Gastroesophageal sphincter (tissue), 3 donors: ENCODE measurements at regions not wholly inside any gene's neighbourhood (a gene's known extent, or its start where the extent isn't known, plus 50 kb on each side); places are given as distances from the start of the nearest gene placed in this dataset.

Experiments used
- EP300 ChIP-seq: sonication (generic); formaldehyde crosslinking; IDR thresholded peaks from one replicate; pipeline ENCODE4 v1.6.1; 2017; ENCODE audit warnings: antibody characterized with exemption, mild to moderate bottlenecking
- POLR2A ChIP-seq, 2 donors: fragments of 450-650 bp; IDR thresholded peaks; one replicate each; pipeline ENCODE4 v1.6.1; 2017; ENCODE audit warnings: antibody characterized with exemption in 2 of 2, mild to moderate bottlenecking in 2 of 2, moderate library complexity in 1 of 2
- POLR2AphosphoS5 ChIP-seq: sonication (generic); formaldehyde crosslinking; IDR thresholded peaks from one replicate; pipeline ENCODE4 v1.6.1; 2017; ENCODE audit warnings: antibody characterized with exemption
- TF ChIP-seq, protein P1 (sequence below), 4 experiments: fragments of 200-600 bp in 2 of 4; fragments of 450-650 bp in 2 of 4; sonication (generic) in 1 of 4; IDR thresholded peaks; one replicate each; pipeline ENCODE4 v1.5.1; 2017 to 2019; ENCODE audit warnings: antibody characterized with exemption in 4 of 4, mild to moderate bottlenecking in 2 of 4, moderate library complexity in 2 of 4

DNA sequence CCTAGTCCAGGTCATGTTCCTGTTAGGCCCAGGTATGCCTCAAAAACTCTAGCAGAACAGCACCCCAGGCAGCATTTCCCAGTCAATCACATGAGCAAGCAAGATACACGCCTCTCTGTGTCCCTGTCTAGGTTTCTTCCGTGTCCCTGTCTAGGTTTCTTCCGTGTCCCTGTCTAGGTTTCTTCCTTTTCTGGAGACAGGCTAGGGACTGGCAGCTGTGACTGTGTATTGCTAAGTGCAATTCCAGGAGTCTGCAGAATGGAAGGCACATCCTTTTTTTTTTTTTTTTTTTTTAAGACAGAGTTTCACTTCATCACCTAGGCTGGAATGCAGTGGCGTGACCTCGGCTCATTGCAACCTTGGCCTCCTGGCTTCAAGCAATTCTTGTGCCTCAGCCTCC lies 77.6 kb downstream of the SETD4 start:
- TF ChIP-seq EP300: no peak
- TF ChIP-seq, protein P1, sequence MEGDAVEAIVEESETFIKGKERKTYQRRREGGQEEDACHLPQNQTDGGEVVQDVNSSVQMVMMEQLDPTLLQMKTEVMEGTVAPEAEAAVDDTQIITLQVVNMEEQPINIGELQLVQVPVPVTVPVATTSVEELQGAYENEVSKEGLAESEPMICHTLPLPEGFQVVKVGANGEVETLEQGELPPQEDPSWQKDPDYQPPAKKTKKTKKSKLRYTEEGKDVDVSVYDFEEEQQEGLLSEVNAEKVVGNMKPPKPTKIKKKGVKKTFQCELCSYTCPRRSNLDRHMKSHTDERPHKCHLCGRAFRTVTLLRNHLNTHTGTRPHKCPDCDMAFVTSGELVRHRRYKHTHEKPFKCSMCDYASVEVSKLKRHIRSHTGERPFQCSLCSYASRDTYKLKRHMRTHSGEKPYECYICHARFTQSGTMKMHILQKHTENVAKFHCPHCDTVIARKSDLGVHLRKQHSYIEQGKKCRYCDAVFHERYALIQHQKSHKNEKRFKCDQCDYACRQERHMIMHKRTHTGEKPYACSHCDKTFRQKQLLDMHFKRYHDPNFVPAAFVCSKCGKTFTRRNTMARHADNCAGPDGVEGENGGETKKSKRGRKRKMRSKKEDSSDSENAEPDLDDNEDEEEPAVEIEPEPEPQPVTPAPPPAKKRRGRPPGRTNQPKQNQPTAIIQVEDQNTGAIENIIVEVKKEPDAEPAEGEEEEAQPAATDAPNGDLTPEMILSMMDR (IDR thresholded peaks at IDR 0.05): no peak
- TF ChIP-seq POLR2A (IDR thresholded peaks at IDR 0.05): no peak
- no peak for TF ChIP-seq POLR2AphosphoS5
